T-helper 2 cell treated with Interferon-gamma antibody and Interleukin-4, amounts not matched to agents 5 μg/mL and 100 μg/mL, for 36 hours (primary cell): ENCODE measurements at regions not wholly inside any gene's neighbourhood (a gene's known extent, or its start where the extent isn't known, plus 50 kb on each side); places are given as distances from the start of the nearest gene placed in this dataset.

ENCODE experiments used
- DNase-seq: peaks from one replicate; pipeline ENCODE4 v3.0.0; 2021; ENCODE audit warnings: low spot score
- H3K27ac Mint-ChIP-seq: one replicate; pipeline ENCODE4 v1.8.0; 2021; ENCODE audit warnings: mild to moderate bottlenecking, mixed read lengths
- H3K27me3 Mint-ChIP-seq: one replicate; pipeline ENCODE4 v1.8.0; 2021; ENCODE audit warnings: low read depth, mixed read lengths
- H3K36me3 Mint-ChIP-seq: one replicate; pipeline ENCODE4 v1.8.0; 2021; ENCODE audit warnings: low read depth, mixed read lengths
- H3K4me1 Mint-ChIP-seq: one replicate; pipeline ENCODE4 v1.8.0; 2021; ENCODE audit warnings: low read depth, mixed read lengths
- H3K4me3 Mint-ChIP-seq: one replicate; pipeline ENCODE4 v1.8.0; 2022; ENCODE audit warnings: mild to moderate bottlenecking, moderate library complexity, mixed read lengths
- H3K9me3 Mint-ChIP-seq: one replicate; pipeline ENCODE4 v1.8.0; 2021; ENCODE audit warnings: mixed read lengths

DNA sequence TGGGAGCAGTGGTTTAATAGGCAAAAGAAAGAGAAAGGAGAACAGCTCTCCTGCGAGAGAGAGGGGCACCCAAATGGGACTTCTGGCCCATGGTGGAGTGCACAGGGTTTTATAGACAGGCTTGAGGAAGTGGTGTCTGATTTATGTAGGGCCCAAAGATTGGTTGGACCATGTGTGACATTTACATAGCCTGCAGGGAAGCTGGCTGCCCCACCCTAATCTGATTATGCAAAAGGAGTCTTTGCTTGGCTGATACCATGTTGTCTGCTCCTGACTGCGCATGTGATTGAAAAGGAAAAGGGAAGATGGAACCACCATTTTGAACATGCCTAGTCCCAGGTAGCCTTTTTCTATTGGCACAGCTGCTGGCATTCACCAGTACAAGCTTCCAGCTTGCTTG, 100.0 kb upstream of the DIPK2B start:
- Mint-ChIP-seq H3K4me3 (no peak overlapping the region), H3K4me1 (no peaks in the 10 kb centered on the region), H3K27me3 (no peaks in the 10 kb centered on the region), H3K9me3 (no peaks in the 10 kb centered on the region), H3K27ac (no peak overlapping the region), H3K36me3 (no peaks in the 10 kb centered on the region)
- no peak for DNase-seq

GRCh38 chrX:45295259-45295986, 94.7 kb upstream of the DIPK2B start:
- H3K27me3 Mint-ChIP-seq, result no peaks in the 10 kb centered on the region
- no peak overlapping the region for H3K4me3 Mint-ChIP-seq
- H3K4me1 Mint-ChIP-seq, result no peaks in the 10 kb centered on the region
- no peaks in the 10 kb centered on the region for H3K9me3 Mint-ChIP-seq
- H3K27ac Mint-ChIP-seq, result no peak overlapping the region
- DNase-seq, result no peak
- no peaks in the 10 kb centered on the region for H3K36me3 Mint-ChIP-seq

DNA sequence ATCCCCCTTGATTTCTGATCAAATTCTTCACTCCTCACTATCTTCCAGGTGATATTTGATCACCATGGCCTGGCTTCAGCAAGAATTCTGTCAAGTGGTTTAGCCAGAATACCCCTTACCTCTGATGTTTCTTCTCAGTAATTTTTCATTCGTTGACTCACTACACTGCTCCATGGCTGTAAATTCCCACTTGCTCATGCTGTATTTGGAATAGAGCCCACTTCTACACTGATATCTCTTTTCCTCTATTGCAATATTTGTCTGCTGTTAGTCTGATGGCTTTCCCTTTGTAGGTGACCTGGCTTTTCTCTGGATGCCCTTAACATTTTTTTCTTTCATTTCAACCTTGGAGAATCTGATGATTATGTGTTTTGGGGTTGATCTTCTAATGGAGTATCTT, 73.9 kb upstream of the DIPK2B start:
- Mint-ChIP-seq H3K27ac (no peak overlapping the region), H3K4me3 (no peak overlapping the region), H3K9me3 (no peaks in the 10 kb centered on the region), H3K27me3 (no peaks in the 10 kb centered on the region), H3K4me1 (no peaks in the 10 kb centered on the region), H3K36me3 (no peaks in the 10 kb centered on the region)
- no peak for DNase-seq

DNA sequence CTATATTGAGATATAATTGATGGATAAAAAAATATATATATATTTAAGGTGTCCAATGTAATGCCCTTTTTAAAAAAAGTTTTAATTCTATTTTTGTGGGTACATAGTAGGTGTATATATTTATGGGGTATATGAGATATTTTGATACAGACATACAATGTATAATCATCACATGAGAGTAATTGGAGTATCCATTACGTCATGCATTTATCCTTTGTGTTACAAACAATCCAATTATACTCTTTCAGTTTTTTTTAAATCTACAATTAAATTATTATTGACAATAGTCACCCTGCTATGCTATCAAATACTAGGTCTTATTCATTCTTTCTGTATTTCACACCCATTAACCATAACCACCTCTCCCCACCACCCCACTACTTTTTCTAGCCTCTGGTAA, 66.3 kb upstream of the DIPK2B start:
- H3K27me3 Mint-ChIP-seq, result no peaks in the 10 kb centered on the region
- no peak overlapping the region for H3K4me3 Mint-ChIP-seq

GRCh38 chrX:45266456-45266855, 65.8 kb upstream of the DIPK2B start:
- Mint-ChIP-seq H3K27me3 (no peaks in the 10 kb centered on the region), H3K27ac (no peak overlapping the region), H3K4me3 (no peak overlapping the region), H3K36me3 (no peaks in the 10 kb centered on the region), H3K9me3 (no peaks in the 10 kb centered on the region), H3K4me1 (no peaks in the 10 kb centered on the region)
- DNase-seq, result no peak

More for the DNA sequence above, 66.3 kb upstream of the DIPK2B start:
- H3K27ac Mint-ChIP-seq, result no peak overlapping the region
- no peaks in the 10 kb centered on the region for H3K4me1 Mint-ChIP-seq
- no peaks in the 10 kb centered on the region for H3K9me3 Mint-ChIP-seq
- no peak for DNase-seq
- H3K36me3 Mint-ChIP-seq, result no peaks in the 10 kb centered on the region

- Mint-ChIP-seq H3K36me3 (no peaks in the 10 kb centered on the region), H3K4me1 (no peaks in the 10 kb centered on the region), H3K9me3 (no peaks in the 10 kb centered on the region), H3K27me3 (no peaks in the 10 kb centered on the region), H3K4me3 (no peak overlapping the region), H3K27ac (no peak overlapping the region)
- DNase-seq, result no peak
Measured at GRCh38 chrX:45264865-45265264, 64.2 kb upstream of the DIPK2B start.

GRCh38 chrX:45261471-45261870, 60.8 kb upstream of the DIPK2B start:
- no peaks in the 10 kb centered on the region for H3K36me3 Mint-ChIP-seq
- no peak for DNase-seq
- no peak overlapping the region for H3K27ac Mint-ChIP-seq
- H3K27me3 Mint-ChIP-seq, result no peaks in the 10 kb centered on the region
- no peak overlapping the region for H3K4me3 Mint-ChIP-seq
- H3K4me1 Mint-ChIP-seq, result no peaks in the 10 kb centered on the region
- H3K9me3 Mint-ChIP-seq, result no peaks in the 10 kb centered on the region

DNA sequence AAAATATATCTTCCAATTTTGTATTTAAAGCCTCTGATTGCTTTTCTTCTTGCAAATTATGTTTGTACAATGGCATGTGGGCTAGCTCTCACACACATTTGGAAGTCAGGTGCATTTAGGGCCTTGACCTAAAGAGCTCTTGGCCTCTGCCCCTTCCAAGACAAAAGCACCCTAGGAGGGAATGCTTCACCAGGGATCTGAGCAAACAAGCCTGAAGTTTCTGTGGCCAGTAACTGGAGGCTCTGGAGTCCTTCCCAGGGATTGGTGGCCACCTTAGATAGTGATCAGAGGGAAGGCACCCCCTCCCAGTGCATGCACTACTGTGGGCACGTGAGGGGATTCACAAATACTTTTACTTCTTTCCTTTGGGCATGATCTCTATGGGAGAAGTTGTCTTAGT, 60.3 kb upstream of the DIPK2B start:
- DNase-seq, result no peak
- Mint-ChIP-seq H3K27ac (no peak overlapping the region), H3K9me3 (no peaks in the 10 kb centered on the region), H3K4me1 (no peaks in the 10 kb centered on the region), H3K4me3 (no peak overlapping the region), H3K36me3 (no peaks in the 10 kb centered on the region), H3K27me3 (no peaks in the 10 kb centered on the region)

DNA sequence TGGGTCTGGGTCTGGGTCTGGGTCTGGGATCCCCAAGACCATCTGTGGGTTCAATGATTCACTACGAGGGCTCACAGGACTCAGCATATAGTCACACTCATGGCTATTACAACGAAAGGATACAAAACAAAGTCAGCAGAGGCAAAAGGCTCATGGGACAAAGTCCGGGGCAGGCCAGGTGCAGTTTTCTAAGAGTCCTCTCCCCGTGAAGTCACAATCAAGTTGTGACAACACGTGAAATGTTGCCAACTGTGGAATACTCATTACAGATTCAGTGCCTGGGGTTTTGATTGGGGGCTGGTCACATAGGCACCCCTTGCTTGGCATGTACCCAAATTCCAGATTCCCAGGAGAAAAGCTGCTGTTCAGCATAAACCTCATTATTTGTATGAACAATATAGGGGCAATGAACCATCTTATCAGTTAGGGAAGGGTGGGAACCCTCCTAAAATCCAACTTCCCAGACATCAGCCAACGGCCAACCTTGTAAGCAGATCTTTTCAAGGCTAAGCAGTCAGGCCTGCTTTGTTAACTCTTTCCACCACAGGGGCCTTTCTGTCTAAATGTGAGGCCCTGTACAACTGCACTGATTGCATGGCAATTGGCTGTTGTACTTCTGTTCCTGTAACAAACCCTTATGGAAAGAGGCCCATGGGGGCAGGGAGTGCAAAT, 58.2 kb upstream of the DIPK2B start:
- no peaks in the 10 kb centered on the region for H3K9me3 Mint-ChIP-seq
- H3K27ac Mint-ChIP-seq, result no peak overlapping the region
- DNase-seq, result no peak
- H3K4me1 Mint-ChIP-seq, result no peaks in the 10 kb centered on the region
- no peaks in the 10 kb centered on the region for H3K36me3 Mint-ChIP-seq
- no peaks in the 10 kb centered on the region for H3K27me3 Mint-ChIP-seq
- no peak overlapping the region for H3K4me3 Mint-ChIP-seq
